SK-N-SH (cell line): ENCODE measurements at regions not wholly inside any gene's neighbourhood (a gene's known extent, or its start where the extent isn't known, plus 50 kb on each side); places are given as distances from the start of the nearest gene placed in this dataset.

ENCODE experiments used
- CTCF ChIA-PET: fragments of 300-600, 350-600 bp; formaldehyde crosslinking; extraction: SDS; loops from one replicate; lab custom pipeline; 2021; lab: Yijun Ruan, JAX
- POLR2A ChIA-PET: fragments of 350-600 bp; sonication (Branson Sonifier 250); formaldehyde crosslinking; extraction: SDS; loops from one replicate; lab custom pipeline; 2020; ENCODE audit warnings: antibody characterized with exemption, inconsistent platforms; lab: Yijun Ruan, JAX
- DNase-seq: peaks from one replicate; pipeline ENCODE4 v3.0.0; 2012
- H2AFZ ChIP-seq: fragments of 200-600 bp; sonication (generic); 2 replicates; pipeline ENCODE4 v1.8.1; 2016; ENCODE audit warnings: antibody characterized with exemption, mild to moderate bottlenecking, low read depth
- H3F3A ChIP-seq: fragments of 200-600 bp; sonication (generic); replicated peaks from 2 replicates; pipeline ENCODE3; 2016; ENCODE audit warnings: antibody characterized with exemption, mild to moderate bottlenecking; ENCODE audit not compliant: insufficient read depth
- H3K27ac ChIP-seq, 2 experiments: fragments of 200-500 bp in 1 of 2; fragments of 200-600 bp in 1 of 2; sonication (Bioruptor generic) in 1 of 2; sonication (generic), shearing (Covaris generic) in 1 of 2; 2 replicates each; pipeline versions ENCODE4 v1.5.1 to v1.6.1; 2014 to 2016; ENCODE audit warnings: low read depth in 2 of 2, inconsistent platforms in 1 of 2, low read length in 1 of 2, mild to moderate bottlenecking in 1 of 2, mixed read lengths in 1 of 2
- H3K27me3 ChIP-seq: fragments of 200-600 bp; sonication (generic), shearing (Covaris generic); 2 replicates; pipeline ENCODE4 v1.6.1; 2016; ENCODE audit warnings: mixed run types; ENCODE audit not compliant: insufficient read depth
- H3K36me3 ChIP-seq, 2 experiments: fragments of 200-500 bp in 1 of 2; fragments of 200-600 bp in 1 of 2; sonication (Bioruptor generic) in 1 of 2; sonication (generic) in 1 of 2; replicated peaks in 1 of 2; 2 replicates each; pipeline versions ENCODE3 to v1.5.1; 2014 to 2016; ENCODE audit warnings: low read length in 1 of 2, mild to moderate bottlenecking in 1 of 2; ENCODE audit not compliant: insufficient read depth in 2 of 2, control insufficient read depth in 1 of 2
- H3K4me1 ChIP-seq, 2 experiments: fragments of 200-500 bp in 1 of 2; fragments of 200-600 bp in 1 of 2; sonication (Bioruptor generic) in 1 of 2; sonication (generic), shearing (Covaris generic) in 1 of 2; 2 replicates each; pipeline versions ENCODE4 v1.5.1 to v1.6.1; 2014 to 2016; ENCODE audit warnings: low read depth in 1 of 2, low read length in 1 of 2, mixed run types in 1 of 2; ENCODE audit not compliant: insufficient read depth in 2 of 2, control insufficient read depth in 1 of 2
- H3K4me2 ChIP-seq: fragments of 200-600 bp; sonication (generic), shearing (Covaris generic); 2 replicates; pipeline ENCODE4 v1.6.1; 2017; ENCODE audit warnings: mixed run types
- H3K4me3 ChIP-seq, 2 experiments: fragments of 200-500 bp in 1 of 2; fragments of 200-600 bp in 1 of 2; sonication (Bioruptor generic) in 1 of 2; sonication (generic), shearing (Covaris generic) in 1 of 2; 2 replicates each; pipeline versions ENCODE4 v1.5.1 to v1.8.1; 2014 to 2016; ENCODE audit warnings: low read depth in 2 of 2, inconsistent platforms in 1 of 2, low read length in 1 of 2, mild to moderate bottlenecking in 1 of 2, mixed read lengths in 1 of 2, moderate library complexity in 1 of 2
- H3K79me2 ChIP-seq: fragments of 200-600 bp; sonication (generic); 2 replicates; pipeline ENCODE4 v1.8.1; 2017; ENCODE audit warnings: mild to moderate bottlenecking; ENCODE audit not compliant: insufficient read depth
- H3K9ac ChIP-seq: fragments of 200-600 bp; sonication (generic); 2 replicates; pipeline ENCODE4 v1.6.1; 2017; ENCODE audit warnings: mixed run types
- H3K9me2 ChIP-seq: fragments of 200-600 bp; sonication (generic); 2 replicates; pipeline ENCODE4 v1.6.1; 2017; ENCODE audit warnings: mixed run types
- H3K9me3 ChIP-seq: fragments of 200-600 bp; sonication (generic); 2 replicates; pipeline ENCODE4 v1.6.1; 2017; ENCODE audit warnings: mixed run types, mild to moderate bottlenecking, moderate library complexity
- H4K20me1 ChIP-seq: fragments of 200-600 bp; sonication (generic); 2 replicates; pipeline ENCODE4 v1.6.1; 2017; ENCODE audit warnings: mild to moderate bottlenecking, mixed run types; ENCODE audit not compliant: insufficient read depth
- EP300 ChIP-seq, 2 experiments: IDR thresholded peaks; 2 replicates each; pipeline versions ENCODE4 v1.4.0 to v1.6.1; 2012; ENCODE audit warnings: borderline replicate concordance in 1 of 2, low read depth in 1 of 2, low read length in 1 of 2
- FOSL2 ChIP-seq: IDR thresholded peaks from 2 replicates; pipeline ENCODE4 v1.4.0; 2012; ENCODE audit warnings: low read depth, mild to moderate bottlenecking, moderate library complexity, borderline replicate concordance
- NFIC ChIP-seq: IDR thresholded peaks from 2 replicates; pipeline ENCODE4 v1.4.0; 2012; ENCODE audit warnings: borderline replicate concordance
- SMC3 ChIP-seq: IDR thresholded peaks from 2 replicates; pipeline ENCODE4 v1.6.1; 2012; ENCODE audit warnings: low read depth, low read length, improper control_type of control experiment
- TCF12 ChIP-seq: IDR thresholded peaks from 2 replicates; pipeline ENCODE4 v1.4.0; 2012
- TEAD4 ChIP-seq: IDR thresholded peaks from 2 replicates; pipeline ENCODE4 v1.4.0; 2012; ENCODE audit warnings: mild to moderate bottlenecking, borderline replicate concordance; ENCODE audit not compliant: insufficient read depth
- YY1 ChIP-seq: IDR thresholded peaks from 2 replicates; pipeline ENCODE4 v1.4.0; 2012; ENCODE audit warnings: low read depth, mild to moderate bottlenecking
- WGBS: methylation state at CpG from one replicate; pipeline ENCODE4 v1.1.6; 2017; ENCODE audit warnings: low lambda C conversion rate; 5-methylcytosine and 5-hydroxymethylcytosine counted together
- TF ChIP-seq, protein P1 (sequence below): IDR thresholded peaks from 2 replicates; pipeline ENCODE4; 2012
- TF ChIP-seq, protein P2 (sequence below): IDR thresholded peaks from 2 replicates; pipeline ENCODE4 v1.4.0; 2012; ENCODE audit warnings: low read depth, borderline replicate concordance

DNA sequence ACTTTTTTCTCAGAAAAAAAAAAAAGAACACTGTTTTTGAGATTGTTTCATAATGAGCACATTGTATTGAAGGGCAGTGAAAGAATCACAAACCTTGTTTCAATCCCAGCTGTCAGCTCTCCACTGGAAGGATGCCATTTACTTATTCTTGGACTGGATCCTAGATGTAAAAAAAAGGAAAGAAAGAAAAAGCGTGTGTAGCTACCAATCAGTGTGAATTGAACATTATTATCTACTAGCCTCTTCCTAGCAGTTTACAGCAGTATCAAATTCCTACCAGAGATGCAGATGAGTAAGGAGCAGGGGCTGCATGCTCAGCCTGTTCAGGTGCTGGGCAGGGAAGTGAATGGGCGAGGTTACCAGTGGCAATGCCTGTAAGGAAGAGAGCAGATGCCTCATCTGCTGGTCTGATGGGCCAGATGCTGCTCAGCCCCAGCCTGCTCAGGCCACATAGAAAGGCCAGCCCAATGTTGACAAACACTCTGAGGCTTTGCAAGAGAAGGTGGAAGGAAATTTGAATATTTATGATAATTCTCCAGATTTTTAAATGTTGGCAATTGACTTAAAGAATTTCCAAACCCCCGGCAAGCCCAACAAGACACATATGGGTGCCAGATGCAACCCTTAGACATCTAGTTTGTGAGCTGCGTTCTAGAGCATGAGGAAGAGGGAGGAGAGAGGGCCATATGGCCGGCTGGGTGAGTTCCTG is 189.5 kb downstream of the IBTK start:
- Histone ChIP-seq H3K36me3 (no peaks in the 10 kb centered on the region), H3K4me2 (peak overlapping the region; percentile 5; the same call in 1 of the 2 replicates), H3K9ac (no peak overlapping the region), H3K4me3 (no peak overlapping the region), H3K4me1 (peaks cover 8 to 10% of the 10 kb centered on the region in 2 experiments; a peak in 3 of 4 replicates), H3K27me3 (no peaks in the 10 kb centered on the region), H3K27ac (peak overlapping the region; percentile 12 to 77; a peak in 3 of 4 replicates), H2AFZ (no peak overlapping the region; the same call in 1 of the 2 replicates), H3K9me3 (no peaks in the 10 kb centered on the region), H3K79me2 (no peaks in the 10 kb centered on the region), H3F3A (no peaks in the 10 kb centered on the region), H3K9me2 (no peaks in the 10 kb centered on the region), H4K20me1 (no peaks in the 10 kb centered on the region)
- DNase-seq, result no peak
- CTCF ChIA-PET, result interaction anchor here (0.8 kb wide), 1 partner anchor 1727 kb away, joined by 3 read pairs; no protein-coding TSS in a partner anchor
- 33% methylated on average over 5 of the region's 5 CpGs for WGBS
- POLR2A ChIA-PET, result no interaction called here
- TF ChIP-seq, protein P1, sequence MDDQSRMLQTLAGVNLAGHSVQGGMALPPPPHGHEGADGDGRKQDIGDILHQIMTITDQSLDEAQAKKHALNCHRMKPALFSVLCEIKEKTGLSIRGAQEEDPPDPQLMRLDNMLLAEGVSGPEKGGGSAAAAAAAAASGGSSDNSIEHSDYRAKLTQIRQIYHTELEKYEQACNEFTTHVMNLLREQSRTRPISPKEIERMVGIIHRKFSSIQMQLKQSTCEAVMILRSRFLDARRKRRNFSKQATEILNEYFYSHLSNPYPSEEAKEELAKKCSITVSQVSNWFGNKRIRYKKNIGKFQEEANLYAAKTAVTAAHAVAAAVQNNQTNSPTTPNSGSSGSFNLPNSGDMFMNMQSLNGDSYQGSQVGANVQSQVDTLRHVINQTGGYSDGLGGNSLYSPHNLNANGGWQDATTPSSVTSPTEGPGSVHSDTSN, result peak; percentile 43
- TF ChIP-seq EP300 (IDR thresholded peaks at IDR 0.05; ENCODE audit: borderline replicate concordance in 1 of 2, low read depth in 1 of 2, low read length in 1 of 2) (peak in 1 of 2 experiments; percentile 37; a peak in 1 of 4 replicates), TCF12 (peak; percentile 58), TEAD4 (no peak), SMC3 (no peak), NFIC (peak; percentile 36; the same call in 1 of the 2 replicates), FOSL2 (no peak), YY1 (no peak)
- TF ChIP-seq, protein P2, sequence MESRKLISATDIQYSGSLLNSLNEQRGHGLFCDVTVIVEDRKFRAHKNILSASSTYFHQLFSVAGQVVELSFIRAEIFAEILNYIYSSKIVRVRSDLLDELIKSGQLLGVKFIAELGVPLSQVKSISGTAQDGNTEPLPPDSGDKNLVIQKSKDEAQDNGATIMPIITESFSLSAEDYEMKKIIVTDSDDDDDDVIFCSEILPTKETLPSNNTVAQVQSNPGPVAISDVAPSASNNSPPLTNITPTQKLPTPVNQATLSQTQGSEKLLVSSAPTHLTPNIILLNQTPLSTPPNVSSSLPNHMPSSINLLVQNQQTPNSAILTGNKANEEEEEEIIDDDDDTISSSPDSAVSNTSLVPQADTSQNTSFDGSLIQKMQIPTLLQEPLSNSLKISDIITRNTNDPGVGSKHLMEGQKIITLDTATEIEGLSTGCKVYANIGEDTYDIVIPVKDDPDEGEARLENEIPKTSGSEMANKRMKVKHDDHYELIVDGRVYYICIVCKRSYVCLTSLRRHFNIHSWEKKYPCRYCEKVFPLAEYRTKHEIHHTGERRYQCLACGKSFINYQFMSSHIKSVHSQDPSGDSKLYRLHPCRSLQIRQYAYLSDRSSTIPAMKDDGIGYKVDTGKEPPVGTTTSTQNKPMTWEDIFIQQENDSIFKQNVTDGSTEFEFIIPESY, result no peak

DNA sequence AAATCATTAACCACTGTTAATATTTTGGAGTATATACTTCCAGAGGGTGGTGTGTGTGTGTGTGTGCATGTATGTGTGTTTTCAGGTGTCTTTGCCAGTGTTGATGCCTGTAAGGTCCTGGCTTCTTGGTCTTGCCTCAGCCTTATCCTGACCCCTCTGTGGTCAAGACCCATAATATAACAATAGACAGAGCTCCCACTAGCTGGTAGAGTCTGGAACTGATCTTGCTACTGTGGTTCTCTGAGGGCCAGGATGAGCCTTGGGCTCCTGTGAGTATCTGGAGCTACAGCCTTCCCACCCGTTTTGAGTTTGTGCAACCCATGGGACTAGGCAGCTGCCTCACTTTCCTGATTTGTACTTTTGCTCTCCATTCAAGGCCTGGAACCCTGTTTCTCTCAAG is 191.0 kb downstream of the IBTK start:
- TF ChIP-seq EP300 (IDR thresholded peaks at IDR 0.05; ENCODE audit: borderline replicate concordance in 1 of 2, low read depth in 1 of 2, low read length in 1 of 2), result no peak
- DNase-seq, result no peak
- Histone ChIP-seq H3K4me1 (peaks cover 8 to 10% of the 10 kb centered on the region in 2 experiments; a peak in 3 of 4 replicates), H3K79me2 (no peaks in the 10 kb centered on the region), H3K4me3 (no peak overlapping the region), H3K9me2 (no peaks in the 10 kb centered on the region), H4K20me1 (no peaks in the 10 kb centered on the region), H2AFZ (no peak overlapping the region), H3K36me3 (no peaks in the 10 kb centered on the region), H3K27me3 (no peaks in the 10 kb centered on the region), H3K9ac (no peak overlapping the region), H3F3A (no peaks in the 10 kb centered on the region), H3K4me2 (no peak overlapping the region), H3K27ac (no peak overlapping the region), H3K9me3 (no peaks in the 10 kb centered on the region)
- ChIA-PET POLR2A (no interaction called here), CTCF (no interaction called here)
- 78% methylated on average over 1 of the region's 1 CpG for WGBS
